Neural progenitor cell (in vitro differentiated cells): ENCODE measurements at regions not wholly inside any gene's neighbourhood (a gene's known extent, or its start where the extent isn't known, plus 50 kb on each side); places are given as distances from the start of the nearest gene placed in this dataset.

Source experiments
- CTCF ChIP-seq: fragments of 200-600 bp; sonication (generic); IDR thresholded peaks from 2 replicates; pipeline ENCODE4 v1.5.1; 2017; ENCODE audit warnings: antibody characterized with exemption, mild to moderate bottlenecking
- EZH2 ChIP-seq: fragments of 200-600 bp; sonication (generic); IDR thresholded peaks from 2 replicates; pipeline ENCODE4 v1.6.1; 2017; ENCODE audit warnings: antibody characterized with exemption, mild to moderate bottlenecking, moderate library complexity
- EZH2phosphoT487 ChIP-seq: fragments of 200-600 bp; sonication (generic); IDR thresholded peaks from 2 replicates; pipeline ENCODE4 v1.6.1; 2017; ENCODE audit warnings: antibody characterized with exemption

GRCh38 chr2:9762941-9763340 lies 80.3 kb upstream of the TAF1B start:
- TF ChIP-seq EZH2 (no peak), CTCF (no peak), EZH2phosphoT487 (no peak)
